GM12865 (cell line): ENCODE measurements at regions not wholly inside any gene's neighbourhood (a gene's known extent, or its start where the extent isn't known, plus 50 kb on each side); places are given as distances from the start of the nearest gene placed in this dataset.
A peak's percentile ranks its signal among the peaks of the same experiment; 100 is the strongest.

Experiments
- DNase-seq: peaks from one replicate; pipeline ENCODE4 v3.0.0; 2010; ENCODE audit warnings: low read depth
- H3K4me3 ChIP-seq: 2 replicates; pipeline ENCODE4 v1.5.1; 2011; ENCODE audit warnings: mild to moderate bottlenecking, low read depth, low read length, control low read depth
- TF ChIP-seq, protein P1 (sequence below): IDR thresholded peaks from 2 replicates; pipeline ENCODE4 v1.5.1; 2011; ENCODE audit warnings: low read length, control low read depth, low read depth, inconsistent platforms; ENCODE audit not compliant: insufficient read depth; ENCODE audit errors: missing control alignments

DNA sequence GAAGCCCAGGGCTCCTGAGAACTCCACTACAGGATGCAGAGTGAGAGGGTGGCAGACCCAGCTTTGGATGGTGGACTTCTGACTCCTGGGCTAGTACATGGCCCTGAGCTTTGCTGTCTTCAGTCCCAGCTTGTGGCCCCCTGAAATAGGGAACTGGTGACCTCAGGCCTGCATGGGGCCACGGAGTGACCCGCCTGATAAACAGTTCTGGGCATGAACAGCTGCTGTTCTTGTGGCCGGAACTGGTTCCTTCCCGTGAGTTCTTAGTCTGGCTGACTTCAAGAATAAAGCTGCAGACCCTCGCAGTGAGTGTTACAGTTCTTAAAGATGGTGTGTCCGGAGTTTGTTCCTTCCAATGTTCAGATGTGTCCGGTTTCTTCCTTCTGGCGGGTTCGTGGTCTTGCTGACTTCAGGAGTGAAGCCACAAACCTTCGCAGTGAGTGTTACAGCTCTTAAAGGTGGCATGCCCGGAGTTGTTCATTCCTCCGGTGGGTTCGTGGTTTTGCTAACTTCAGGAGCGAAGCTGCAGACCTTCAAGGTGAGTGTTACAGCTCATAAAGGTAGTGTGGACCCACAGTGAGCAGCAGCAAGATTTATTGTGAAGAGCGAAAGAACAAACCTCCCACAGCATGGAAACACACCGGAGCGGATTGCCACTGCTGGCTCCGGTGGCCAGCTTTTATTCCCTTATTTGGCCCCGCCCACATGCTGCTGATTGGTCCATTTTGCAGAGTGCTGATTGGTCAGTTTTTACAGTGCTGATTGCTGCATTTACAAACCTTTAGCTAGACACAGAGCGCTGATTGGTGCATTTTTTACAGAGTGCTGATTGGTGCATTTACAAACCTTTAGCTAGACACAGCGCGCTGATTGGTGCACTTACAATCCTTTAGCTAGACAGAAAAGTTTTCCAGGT, 268.0 kb downstream of the ZEB1 start:
- peak; percentile 43 for DNase-seq
- TF ChIP-seq, protein P1, sequence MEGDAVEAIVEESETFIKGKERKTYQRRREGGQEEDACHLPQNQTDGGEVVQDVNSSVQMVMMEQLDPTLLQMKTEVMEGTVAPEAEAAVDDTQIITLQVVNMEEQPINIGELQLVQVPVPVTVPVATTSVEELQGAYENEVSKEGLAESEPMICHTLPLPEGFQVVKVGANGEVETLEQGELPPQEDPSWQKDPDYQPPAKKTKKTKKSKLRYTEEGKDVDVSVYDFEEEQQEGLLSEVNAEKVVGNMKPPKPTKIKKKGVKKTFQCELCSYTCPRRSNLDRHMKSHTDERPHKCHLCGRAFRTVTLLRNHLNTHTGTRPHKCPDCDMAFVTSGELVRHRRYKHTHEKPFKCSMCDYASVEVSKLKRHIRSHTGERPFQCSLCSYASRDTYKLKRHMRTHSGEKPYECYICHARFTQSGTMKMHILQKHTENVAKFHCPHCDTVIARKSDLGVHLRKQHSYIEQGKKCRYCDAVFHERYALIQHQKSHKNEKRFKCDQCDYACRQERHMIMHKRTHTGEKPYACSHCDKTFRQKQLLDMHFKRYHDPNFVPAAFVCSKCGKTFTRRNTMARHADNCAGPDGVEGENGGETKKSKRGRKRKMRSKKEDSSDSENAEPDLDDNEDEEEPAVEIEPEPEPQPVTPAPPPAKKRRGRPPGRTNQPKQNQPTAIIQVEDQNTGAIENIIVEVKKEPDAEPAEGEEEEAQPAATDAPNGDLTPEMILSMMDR, result no peak
- H3K4me3 ChIP-seq, result no peak overlapping the region

DNA sequence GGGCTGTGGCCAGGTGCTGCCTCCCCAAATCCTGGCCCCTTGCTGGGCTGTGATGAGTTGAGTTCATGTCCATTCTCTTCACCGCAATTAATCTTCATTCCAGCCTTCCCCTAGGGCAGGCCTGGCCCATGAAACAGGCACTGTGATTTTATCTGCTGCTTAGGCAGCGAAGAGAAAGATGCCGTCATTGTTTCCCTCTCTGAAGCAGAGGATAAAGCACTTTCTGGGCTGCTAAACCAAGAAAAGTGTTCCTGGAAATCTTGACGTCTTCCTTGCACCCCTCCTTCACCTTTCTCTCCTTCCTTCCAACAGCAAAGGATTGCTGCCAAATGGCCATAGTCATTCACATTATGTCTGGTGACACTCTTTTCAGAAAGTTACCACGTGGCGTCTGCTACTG, 265.9 kb downstream of the ZEB1 start:
- no peak for DNase-seq
- TF ChIP-seq, protein P1, result no peak
- no peak overlapping the region for H3K4me3 ChIP-seq

DNA sequence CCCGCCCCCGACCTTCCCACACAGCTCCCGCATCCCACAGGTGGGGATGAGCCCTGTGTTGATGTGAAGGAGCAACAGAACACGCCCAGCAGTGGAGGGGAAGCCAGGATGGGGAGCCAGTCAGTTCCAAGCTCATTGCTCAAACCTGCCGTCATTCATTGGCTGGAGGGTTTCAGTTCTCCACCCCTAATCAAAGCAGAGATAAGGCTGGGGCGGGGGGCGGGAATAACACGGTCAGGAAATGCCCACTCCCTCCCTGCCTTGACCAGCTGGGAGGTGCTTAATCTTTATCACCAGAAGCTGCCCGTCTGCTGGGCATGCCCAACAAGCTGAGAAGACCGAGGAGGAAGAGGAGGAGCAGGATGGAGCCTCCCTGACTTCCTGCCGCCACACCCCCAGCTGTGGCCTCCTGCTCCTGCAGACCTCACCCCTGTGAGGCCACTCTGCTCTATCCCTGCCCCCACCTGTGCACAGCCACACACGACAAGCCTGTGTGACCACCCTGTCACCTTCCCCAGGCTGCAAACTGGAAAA, 265.1 kb downstream of the ZEB1 start:
- TF ChIP-seq, protein P1, result no peak

DNA sequence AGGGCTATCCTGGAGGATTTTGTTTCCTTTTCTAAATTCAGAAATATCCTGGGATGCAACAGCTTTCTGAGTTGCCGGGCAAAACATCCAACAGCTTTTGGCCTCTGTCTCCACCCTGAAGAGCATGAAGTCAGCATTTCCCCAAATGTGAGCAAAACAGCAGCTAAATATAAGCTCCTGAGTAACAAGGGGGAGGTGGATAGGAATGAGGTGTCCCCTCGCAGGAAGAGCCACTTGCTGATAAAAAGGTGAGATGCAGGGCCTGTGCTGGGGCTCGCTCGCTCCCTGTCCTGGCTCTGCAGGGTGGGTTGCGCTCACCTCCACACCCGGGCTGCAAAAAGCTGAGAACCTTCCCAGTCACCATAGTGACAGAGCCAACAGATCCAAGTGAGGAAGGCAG, 264.3 kb downstream of the ZEB1 start:
- H3K4me3 ChIP-seq, result no peak overlapping the region
- TF ChIP-seq, protein P1, result no peak
- no peak for DNase-seq

More for the DNA sequence above, 265.1 kb downstream of the ZEB1 start:
- no peak for DNase-seq
- H3K4me3 ChIP-seq, result no peak overlapping the region

DNA sequence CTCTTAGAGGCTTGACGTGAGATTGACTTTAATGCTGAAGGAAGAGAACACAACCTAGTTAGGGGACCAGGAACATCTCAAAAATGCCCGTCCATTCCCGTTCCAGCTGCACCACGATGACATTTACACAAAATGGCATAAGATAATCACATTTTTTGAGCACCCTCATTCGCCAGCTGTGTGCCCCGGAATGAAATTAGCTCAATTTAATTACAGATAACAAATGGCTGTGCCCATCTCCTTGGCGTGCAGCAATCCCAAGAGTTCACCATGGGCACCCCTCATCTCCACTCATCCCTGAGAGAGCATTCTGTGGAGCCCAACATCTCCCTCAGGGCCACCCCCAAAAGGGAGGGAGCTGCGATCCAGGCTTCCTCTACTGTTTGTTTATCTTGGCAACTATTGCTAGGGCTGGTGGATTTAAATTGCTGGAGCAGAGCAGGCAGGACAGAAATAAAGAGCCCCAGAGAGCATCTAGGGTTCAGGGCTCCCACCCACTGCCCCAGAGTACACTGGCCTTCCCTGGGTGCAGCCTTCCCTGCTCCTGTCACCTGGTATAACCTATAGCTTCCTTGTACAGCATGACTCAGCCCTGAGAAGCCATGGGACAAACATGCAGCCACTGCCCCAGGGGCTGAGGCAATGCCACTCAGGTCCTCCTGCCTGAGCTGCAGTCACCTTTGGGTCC, 263.5 kb downstream of the ZEB1 start:
- TF ChIP-seq, protein P1, result no peak
- DNase-seq, result no peak
- H3K4me3 ChIP-seq, result no peak overlapping the region

DNA sequence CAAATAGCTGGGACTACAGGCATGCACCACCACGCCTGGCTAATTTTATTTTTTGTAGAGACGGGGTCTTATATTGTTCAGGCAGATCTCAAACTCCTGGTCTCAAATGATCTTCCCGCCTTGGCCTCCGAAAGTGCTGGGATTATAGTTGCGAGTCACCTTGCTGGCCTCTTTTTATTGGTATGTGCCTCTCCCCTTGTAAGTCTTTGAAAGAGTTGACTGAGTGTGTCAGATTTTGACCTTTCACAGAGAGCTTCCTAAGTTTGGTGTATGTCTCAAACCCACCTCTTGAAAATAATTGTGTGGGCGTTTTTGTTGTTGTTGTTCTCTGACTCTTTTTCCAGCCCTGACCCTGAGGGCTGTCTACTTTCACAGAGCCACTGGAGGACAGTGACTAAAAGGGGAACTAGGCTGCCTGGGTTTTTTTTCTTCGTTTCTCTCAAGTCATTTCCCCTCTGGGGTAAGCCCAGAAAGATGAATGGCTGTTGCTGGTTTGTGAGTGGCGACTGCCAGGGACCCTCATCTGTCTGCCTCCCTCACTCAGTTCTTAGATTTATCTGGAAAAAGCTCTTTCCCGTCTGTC, 262.8 kb downstream of the ZEB1 start:
- H3K4me3 ChIP-seq, result no peak overlapping the region
- TF ChIP-seq, protein P1, result no peak
- DNase-seq, result peak; percentile 78
